T-helper 9 cell (primary cell): ENCODE measurements at regions not wholly inside any gene's neighbourhood (a gene's known extent, or its start where the extent isn't known, plus 50 kb on each side); places are given as distances from the start of the nearest gene placed in this dataset.

ENCODE experiments used
- DNase-seq: peaks from one replicate; pipeline ENCODE4 v3.0.0-alpha.2; 2020

DNA sequence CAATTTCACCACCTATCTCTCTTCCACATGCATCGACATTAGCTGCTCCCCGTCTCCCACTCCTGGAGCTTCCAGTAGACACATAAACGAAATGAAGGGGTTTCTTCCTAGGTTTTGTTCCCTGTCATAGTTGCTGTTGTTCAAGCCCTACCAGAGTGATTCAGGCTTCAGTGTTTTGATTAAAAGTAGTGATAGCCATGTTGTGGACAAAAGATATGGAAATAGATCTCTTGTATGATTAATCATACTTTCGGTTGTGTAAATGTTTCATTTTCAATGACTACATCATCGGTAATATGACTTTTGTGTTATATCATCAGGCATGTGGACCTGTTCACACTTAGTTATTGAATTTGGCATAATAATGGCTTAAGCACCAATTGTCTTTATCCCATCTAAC, 96.5 kb upstream of the KLF3 start:
- no peak for DNase-seq

DNA sequence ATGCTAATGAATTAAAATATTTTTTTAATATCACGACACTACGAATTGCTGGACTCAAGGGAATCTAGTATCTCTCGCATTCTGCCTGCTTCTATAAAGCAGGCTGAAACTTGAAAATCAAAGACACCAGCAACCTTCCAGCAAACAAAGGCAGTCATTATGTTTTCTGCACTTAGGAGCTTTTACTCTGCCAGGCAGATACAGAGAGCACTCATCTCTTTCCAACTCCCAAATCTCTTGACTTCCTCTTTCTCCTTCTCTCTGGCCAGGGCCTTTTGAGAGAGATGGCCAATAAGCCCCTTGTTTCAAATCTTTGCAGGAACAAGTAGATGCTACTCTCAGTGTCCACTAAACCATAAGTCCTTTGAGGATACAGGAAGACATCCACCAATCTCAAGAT, 95.2 kb upstream of the KLF3 start:
- no peak for DNase-seq

DNA sequence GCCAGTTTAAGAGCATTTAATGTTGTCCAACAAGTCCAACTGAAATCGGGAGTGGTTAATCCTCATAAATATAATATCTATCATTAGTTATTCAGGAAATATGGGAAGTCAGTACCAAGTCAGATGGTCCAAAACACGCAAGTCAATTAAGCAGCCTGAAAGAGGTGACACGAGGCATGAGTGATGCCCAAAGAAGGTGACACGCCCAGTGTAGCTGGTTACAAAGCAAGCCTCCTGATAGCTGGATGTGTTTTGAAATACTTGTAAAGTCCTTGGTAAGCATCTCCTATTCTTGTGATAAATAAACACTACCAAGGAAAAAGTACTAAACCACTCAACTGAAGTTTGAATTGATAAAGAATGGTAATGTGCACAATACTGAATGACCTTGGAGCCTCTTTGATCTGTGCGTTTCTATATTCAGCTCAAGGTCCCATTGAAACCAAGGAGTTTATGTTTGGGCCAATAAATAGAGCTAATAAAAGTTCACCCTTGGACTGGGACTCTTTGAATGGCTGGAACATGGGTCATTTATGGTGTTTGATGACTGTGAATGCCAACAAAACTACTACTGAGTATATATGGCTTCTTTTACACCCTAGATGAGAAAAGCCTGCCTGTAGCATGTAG, 93.2 kb upstream of the KLF3 start:
- no peak for DNase-seq

DNA sequence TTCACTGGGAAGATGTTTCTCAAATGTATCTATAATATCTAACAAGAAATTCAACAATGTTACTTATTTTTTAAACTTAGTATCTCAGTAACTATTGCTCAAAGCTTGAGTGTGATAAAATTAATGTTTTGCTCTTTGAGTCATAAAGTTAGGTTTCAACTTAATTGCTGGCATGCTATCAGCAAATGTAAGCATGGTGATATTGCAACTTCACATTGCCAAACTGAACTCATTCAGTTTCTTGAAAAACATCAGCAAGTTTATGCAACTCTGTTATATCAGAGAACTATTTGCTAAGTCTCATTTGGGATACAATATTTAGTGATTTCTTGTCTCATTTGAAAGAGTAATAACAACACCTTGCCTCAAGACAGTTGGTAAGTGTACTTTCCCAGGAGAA, 91.2 kb upstream of the KLF3 start:
- no peak for DNase-seq

DNA sequence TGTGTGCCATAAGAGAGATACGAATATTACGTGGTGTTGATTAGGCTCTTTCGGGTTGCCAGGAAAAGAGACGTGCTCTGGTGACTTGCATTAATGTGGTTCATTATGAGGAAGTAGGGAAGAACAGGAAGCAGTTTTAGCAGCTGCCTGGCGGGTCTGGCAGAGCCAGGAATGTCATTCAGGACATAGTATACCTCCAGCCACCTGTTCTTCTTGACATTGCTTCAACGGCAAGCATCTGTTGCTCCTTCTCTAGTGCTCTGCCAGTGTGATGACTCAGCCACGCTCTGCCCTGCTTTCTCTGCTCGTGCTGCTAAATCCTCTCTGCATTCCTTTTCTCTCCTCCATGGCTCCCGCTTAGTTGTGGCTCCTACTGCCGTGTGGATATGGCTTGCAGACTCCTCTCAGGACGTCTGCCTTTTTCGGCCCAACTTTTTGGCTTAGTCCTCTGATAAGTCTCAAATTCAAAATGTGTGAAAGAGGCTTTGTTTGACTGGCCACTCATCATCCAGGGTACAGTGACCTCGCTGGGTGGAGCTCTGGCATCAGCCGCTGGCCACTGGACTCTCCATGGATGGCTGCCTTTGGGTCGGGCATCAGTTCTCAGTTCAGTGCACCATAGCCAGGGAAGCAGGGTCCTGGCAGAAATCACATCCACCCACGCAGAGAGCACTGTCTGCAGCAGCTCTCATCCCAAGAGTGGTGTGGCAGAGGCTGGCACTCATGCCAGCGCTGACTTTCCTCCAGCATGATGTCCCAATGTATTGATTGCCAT, 89.3 kb upstream of the KLF3 start:
- no peak for DNase-seq

DNA sequence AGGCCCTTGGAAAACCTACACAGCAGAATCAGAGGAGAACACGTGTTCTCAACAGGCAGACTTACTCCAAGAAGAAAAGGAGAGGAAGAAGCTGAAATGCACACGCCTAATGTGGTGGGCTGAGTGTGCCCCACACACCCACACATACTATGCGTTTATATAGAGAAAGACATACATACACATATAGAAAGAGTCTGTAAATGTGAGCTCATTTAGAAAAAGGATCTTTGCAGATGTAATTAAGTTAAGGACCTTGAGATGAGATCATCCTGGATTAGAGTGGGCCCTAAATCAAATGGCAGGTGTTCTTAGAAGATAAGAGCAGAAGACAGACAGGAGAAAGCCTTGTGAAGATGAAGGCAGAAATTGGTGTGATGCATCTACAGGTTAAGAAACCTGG, 87.2 kb upstream of the KLF3 start:
- DNase-seq: no peak

DNA sequence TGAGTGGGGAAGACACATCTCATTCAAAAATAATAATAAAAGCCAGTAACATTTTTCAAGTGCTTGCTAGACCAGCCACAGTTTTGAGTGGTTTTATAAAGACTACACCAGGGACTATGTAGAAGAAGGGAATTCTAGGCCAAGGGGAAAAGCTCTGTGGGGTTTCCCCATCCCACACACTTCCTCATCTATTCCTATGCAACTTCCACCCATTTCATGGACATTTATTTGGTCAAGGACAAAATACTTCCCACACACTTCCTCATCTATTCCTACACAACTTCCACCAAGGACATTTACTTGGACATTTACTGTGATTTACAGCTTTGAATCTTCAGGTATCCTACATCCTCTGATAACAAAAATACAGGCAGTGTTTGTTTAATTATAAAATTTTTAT, 86.5 kb upstream of the KLF3 start:
- DNase-seq: no peak

DNA sequence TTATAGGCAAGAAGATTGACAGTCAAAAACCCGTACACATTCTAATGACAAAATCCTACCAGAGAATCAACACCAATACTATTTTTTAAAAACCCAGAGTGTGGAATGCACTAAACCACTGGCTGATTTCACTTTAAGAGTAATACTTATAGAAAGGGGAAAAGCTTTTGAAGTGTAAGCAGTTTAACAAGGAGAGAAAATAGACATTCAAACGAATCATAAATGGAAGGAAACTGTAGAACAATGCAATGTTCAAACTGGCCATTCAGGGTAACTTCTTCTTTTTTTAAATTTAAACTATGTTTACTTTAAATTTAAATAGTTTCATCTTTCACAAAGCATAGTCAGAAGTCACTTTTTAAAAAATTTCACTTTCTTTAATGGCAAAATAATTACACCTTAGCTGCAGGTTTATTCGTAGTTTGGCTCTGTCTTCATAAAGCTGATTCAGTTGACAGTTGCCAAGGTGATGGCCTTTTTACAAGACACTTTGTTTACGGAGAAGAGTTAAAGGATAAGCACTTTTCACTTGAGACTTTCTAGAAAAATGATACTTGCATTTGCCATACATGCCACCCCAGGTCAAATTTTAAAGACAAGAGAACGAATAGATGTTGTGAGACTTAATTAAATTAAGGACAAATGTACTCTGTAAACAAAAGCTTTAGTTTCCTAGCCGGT, 82.4 kb upstream of the KLF3 start:
- DNase-seq: no peak

DNA sequence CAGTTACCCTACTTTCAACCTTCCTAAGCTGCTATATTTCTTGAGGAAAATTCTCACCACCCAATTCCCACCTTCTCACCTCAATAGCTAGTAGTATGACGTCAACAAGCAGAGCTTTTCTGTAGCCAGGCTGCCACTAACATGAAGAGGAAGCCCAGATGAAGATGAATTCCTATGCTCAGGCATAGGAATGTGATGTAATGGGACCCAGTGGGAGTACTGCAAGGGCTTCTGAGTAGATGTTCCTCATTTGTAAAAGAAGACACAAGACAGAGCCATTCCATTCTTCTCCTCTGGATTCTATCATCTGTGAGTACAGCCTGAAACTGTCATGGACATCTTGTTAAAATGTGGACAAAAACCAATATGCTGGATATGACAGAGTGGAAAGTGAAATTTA, 81.6 kb upstream of the KLF3 start:
- DNase-seq: no peak

DNA sequence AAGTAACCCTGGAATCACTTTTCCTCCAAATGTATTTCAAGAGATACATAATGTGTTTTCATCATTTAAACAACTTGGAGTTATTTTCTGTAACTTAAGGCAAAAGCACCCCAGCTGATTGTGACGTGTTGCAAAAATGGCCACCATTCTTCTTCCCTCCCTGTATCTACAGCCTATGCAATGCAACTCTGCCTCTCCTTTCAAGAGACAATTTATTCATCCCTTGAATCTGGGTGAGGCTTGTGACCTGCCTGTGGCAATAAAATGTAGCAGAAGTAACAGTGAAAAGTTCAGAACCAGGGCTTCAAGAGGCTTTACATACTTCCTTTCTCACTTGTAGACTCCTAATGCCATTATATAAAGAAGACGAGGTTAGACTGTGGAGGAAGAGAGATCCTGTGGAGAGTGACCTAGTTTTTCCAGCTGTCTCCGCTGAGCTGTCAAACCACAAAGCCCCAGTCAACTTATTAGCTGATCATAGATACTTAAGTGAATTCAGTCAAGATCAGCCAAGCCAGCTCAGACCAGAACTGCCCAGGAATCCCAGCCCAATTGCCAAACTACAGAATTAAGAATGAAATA, 81.0 kb upstream of the KLF3 start:
- DNase-seq: no peak

DNA sequence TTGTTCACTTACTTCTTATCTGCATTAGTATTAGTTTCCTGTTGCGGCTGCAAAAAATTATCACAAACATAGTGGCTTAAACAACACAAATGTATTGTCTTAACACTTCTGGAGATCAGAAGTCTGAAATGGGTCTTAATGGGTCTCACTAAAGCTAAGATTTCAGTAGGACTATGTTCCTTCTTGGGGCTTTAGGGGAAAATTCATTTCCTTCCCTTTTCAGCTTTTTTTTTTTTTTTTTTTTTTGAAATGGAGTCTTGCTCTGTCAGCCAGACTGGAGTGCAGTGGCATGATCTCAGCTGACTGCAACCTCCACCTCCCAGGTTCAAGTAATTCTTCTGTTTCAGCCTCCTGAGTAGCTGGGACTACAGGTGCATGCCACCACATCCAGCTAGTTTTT, 78.1 kb upstream of the KLF3 start:
- no peak for DNase-seq

DNA sequence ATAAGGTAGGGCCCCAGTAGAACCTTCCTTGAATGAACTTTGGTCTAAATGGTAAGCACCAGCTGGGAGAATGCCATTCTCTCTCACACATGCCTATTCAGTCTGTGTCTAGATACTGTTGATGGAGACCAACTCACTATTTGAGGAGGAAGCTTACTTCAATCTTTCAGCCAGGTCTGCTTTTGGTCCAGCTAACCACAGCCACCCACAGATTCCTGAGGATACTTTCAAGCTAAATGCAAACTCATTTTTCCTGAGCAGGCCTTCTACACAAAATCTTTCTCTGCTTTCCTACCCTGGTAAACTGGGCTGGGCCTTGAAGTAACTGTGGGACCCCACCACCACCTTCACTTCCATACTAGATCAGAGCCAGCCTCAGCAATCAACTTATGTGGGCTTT, 76.9 kb upstream of the KLF3 start:
- DNase-seq: no peak

DNA sequence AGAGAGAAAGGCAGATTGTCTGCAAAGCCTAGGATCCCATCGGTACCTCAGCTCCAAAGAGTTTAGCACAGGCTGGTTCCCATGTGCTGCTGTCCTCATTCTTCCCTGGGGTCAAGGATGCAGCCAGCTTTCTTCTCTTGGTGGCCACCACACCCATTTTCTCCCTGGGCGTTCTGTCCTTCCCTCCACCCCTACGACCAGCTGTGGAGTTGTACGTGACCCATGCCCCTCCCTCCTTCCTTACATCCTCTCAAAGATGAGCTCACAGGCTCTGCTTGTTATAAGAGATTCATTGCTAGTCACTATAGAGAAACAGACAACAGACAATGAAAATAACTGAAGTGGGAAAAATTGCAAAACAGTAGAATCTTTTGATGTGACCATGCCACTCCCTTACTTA, 74.0 kb upstream of the KLF3 start:
- DNase-seq: no peak

DNA sequence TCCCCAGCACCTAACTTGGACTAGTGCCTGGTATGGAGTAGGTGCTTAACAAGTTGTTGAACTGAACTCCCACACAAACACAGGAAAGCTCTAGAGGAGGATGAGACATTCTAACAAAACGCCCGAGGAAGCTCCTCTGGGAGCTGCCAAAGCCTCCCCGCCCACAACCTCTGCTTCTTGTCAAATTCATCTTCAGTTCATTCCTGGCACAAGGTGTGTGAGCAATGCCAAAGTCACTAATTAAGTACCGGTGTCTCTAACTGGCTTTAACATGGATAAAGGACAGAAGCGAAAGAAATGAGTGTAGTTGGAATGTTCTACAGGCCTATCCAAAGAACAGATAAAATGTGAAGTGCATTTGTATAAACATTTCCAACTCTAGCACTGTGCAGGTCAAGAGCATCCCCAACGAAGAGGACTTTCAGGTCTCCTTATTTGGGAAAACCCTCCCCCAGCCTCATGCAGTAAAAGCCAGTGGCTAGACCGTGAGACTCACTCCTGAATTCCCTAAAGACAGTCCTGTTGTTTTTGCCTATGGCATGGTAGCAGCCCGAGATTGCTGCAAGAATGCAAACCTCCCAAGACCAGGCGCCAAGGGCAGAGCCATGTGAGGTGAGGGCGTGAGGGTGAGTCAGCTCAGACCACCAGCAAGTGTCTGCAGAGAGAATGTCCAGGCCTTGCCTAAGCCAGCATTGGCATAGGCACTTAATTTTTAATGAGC, 72.2 kb upstream of the KLF3 start:
- DNase-seq: no peak

DNA sequence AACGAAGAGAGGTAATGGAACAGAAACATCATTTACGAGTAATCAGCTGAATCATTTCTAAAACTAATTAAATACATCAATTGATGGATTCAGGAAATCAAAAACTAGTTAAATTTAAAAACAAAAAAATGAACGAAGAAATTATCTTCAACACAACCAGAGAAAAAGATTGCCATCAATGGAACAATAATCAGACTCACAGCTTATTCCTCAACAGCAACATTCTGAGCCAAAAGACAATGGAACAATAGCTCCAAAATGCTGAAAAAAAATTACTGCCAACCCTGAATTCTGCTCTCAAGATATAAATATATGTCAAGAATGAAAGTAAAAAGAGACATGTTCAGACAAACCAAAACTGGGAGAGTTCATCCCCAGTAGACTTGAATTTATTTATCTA, 65.5 kb upstream of the KLF3 start:
- no peak for DNase-seq

DNA sequence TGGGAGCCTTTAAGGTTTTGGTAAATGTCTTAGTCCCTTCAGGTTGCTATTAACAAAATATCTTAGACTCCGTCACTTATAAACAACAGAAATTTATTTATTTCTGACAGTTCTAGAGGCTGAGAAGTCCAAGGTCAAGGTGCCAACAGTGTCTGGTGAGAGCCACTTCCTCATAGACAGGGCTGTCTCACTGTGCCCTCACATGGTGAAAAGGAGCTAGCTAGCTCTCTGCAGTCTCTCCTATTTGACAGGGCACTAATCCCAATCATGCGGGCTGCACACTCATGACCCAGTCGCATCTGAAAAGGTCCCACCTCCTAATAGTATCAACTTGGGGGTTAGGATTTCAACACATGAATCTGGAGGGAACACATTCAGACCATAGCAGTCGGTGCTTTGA, 63.4 kb upstream of the KLF3 start:
- no peak for DNase-seq

DNA sequence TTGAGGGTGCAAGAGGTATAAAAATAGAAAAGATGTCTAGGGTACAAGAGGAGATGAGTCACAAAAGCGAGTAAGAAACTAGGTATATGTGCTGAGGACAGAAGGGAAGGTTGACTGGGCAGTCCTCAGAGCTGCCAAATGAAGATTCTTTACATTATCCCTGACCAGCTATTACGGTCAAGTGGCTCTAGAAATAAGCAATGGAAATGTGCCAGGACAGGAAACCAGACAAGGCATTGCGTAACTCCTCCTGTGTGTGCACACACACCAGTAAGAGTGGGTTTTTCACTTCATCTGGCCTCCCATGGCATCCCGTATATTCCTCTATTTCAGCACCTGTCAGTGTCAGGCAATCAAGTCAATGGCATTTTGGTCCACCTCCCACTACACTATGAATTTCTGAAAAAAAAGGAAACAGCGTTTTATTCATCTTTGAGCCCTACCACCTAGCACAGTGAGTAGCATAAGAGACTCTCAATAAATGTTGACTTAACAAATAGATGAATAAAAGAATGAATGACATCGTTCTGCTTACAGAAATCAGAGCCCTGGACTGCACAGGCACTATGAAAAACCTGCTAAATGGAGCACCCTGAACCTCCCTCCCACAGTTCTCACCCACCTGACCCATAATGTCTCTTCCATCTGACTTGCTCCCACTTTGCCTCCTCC, 62.6 kb upstream of the KLF3 start:
- no peak for DNase-seq

DNA sequence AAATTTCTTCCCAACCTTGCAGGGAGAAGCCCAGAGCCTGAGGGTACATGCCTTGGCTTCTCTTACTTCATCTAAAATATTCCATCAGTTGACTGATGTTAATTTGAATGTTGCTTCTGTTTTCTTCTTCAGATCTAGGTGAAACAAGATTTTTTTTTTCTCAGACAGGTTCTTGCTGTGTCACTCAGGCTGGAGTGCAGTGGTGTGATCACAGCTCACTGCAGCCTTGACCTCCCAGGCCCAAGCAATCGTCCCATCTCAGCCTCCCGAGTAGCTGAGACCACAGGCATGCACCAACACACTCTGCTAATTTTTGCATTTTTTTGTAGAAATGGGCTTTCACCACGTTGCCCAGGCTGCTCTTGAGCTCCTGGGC, 62.1 kb upstream of the KLF3 start:
- no peak for DNase-seq

DNA sequence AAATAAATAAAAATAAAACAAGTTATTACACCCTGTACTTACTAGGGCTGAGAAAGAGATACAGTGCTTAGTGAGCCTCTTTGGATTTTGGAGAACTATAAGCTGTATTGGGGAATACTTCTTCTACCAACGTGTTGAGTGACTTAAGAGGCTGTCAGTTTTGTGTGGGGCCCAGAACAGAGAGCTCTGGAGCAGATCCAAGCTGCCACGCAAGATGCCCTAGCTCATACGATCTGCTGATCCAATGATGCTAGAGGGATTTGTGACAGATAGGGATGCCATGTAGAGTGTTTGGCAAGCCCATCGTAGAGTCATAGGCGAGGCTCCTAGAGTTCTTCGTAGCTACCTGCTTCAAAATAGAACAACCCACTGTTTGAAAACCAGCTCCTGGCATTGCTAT, 60.3 kb upstream of the KLF3 start:
- DNase-seq: no peak

DNA sequence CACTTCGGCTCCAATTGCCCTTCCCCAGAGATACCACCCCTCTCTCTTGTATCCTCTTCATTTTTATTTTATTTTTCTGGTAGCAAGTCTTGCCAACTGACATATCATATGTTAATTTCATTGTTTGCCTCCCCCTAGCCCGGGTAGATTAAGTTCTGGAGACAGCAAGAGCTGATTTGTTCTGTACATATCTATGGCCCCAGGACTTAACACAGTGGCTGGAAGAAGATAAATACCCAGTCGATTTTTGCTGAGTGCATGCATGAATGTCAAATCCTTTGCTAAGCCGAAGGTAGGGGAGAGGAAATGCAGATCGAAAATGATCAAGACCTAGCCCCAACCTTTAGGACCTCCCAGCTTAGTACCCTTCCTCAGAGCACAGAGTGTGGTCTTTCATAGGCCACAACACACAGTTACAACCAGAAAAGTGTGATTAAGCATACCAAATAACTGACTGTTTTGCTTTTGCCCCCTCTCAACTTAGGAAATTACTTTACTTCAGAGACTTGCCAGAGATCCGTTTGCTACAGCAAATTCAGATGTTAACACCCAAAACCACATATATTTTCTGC, 58.7 kb upstream of the KLF3 start:
- no peak for DNase-seq

DNA sequence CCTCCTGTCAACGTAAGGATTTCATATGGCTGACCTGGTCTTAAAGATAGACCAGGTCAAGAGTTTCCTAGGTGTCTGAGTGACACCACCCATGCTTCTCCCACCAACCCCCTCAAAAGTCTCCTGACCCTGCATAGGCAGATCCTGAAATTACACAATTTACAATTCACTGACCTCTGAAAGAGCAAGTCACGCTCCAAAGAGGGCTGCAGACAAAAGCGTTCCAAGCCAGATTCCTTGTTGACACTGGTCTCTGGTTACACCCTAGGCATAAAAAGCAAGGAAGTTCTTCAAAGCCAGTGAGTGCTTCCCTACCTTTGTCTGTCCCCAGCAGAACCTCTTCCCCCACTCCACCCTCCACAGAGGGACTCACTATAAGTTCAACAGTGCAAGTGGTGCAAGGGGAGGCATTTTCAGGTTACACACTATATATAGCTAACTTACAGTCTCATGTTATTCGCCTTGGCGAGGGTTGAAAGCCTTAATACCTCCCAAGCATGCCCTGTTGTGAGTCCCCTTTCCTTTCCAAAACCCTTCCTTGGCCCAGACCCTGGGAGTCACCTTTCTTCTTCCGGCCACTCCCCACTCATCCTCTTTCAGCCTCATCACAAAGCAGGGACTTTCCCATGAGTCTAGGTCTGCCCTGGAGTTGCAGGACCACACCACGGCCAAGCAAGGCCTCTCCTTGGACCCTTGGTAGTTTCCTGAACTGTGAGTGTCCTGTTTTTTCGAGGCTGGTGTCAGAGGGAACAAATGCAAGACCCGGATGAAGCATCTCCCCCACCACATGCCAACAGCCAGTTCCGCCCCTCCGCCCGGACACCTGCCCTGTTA, 58.0 kb upstream of the KLF3 start:
- DNase-seq: no peak

DNA sequence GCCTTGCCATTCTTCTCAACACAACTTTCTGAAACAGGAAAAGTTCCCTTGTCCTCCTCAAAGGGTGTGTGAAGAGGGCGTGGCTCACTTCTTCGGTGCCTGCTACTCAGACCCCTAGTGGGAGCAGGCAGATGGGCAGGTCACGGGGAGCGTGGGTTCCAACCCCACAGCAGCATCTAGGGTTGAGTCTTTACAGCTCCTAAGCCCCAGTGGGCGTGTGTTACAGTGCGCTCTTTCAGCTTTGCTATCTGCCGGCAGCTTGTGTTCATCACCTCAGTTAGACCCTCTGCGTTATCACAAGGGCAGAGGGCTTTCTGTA, 57.5 kb upstream of the KLF3 start:
- DNase-seq: no peak
